Loucy (cell line): ENCODE measurements at regions not wholly inside any gene's neighbourhood (a gene's known extent, or its start where the extent isn't known, plus 50 kb on each side); places are given as distances from the start of the nearest gene placed in this dataset.

ENCODE experiments used
- CTCF ChIP-seq: fragments of 200-600 bp; sonication (generic); conservative IDR thresholded peaks from 2 replicates; pipeline ENCODE4 v1.5.1; 2014; ENCODE audit warnings: mild to moderate bottlenecking, antibody characterized with exemption, low read length
- EZH2phosphoT487 ChIP-seq: fragments of 200-600 bp; IDR thresholded peaks from 2 replicates; pipeline ENCODE4 v1.6.1; 2018; ENCODE audit warnings: antibody characterized with exemption, mild to moderate bottlenecking, moderate library complexity, borderline replicate concordance

GRCh38 chr5:159682623-159683022 lies 233.7 kb upstream of the ADRA1B start:
- TF ChIP-seq CTCF (no peak), EZH2phosphoT487 (no peak)
